Left lobe of liver (tissue), 2 donors: ENCODE measurements at regions not wholly inside any gene's neighbourhood (a gene's known extent, or its start where the extent isn't known, plus 50 kb on each side); places are given as distances from the start of the nearest gene placed in this dataset.
"Not testable (repeated sequence)": the region's sequence is repeated elsewhere in the genome, so short reads cannot be mapped to it uniquely, and the experiment has no call there.

Experiments
- ATAC-seq: fragments of 200-7000 bp; cut with Tn5 transposase; one replicate; pipeline ENCODE4 v1.9.1; 2020; ENCODE audit warnings: mild to moderate bottlenecking, moderate library complexity
- DNase-seq: peaks from one replicate; pipeline ENCODE4 v3.0.0-alpha.2; 2020; ENCODE audit warnings: low spot score
- donor health status: DM: no; HTN: no; CAD: no; lungs with moderate emphysema.
- donor health status: DM: no; HTN: yes; CAD: no.

- not testable (repeated sequence) for ATAC-seq, DNase-seq
Observed at GRCh38 chr16:29312345-29312675, 94.2 kb downstream of the NPIPB11 start.

GRCh38 chr16:29311461-29312344 is 94.8 kb downstream of the NPIPB11 start:
- DNase-seq (no peak), ATAC-seq (no peak)

GRCh38 chr16:29310852-29311314 is 95.6 kb downstream of the NPIPB11 start:
- DNase-seq (peak; percentile 84), ATAC-seq (peak; percentile 88)

GRCh38 chr16:29310243-29310642 is 96.3 kb downstream of the NPIPB11 start:
- not testable (repeated sequence) for ATAC-seq, DNase-seq

- ATAC-seq, result peak; percentile 11
Observed at GRCh38 chr16:29309601-29310000, 96.9 kb downstream of the NPIPB11 start.

GRCh38 chr16:29308644-29309546 is 97.6 kb downstream of the NPIPB11 start:
- DNase-seq, result no peak
- ATAC-seq, result no peak

More at GRCh38 chr16:29309601-29310000, 96.9 kb downstream of the NPIPB11 start:
- not testable (repeated sequence) for DNase-seq

- ATAC-seq (no peak), DNase-seq (no peak)
Observed at GRCh38 chr16:29307598-29308507, 98.7 kb downstream of the NPIPB11 start.

GRCh38 chr16:29306943-29307597 is 99.4 kb downstream of the NPIPB11 start:
- ATAC-seq (no peak), DNase-seq (no peak)

- no peak for DNase-seq
Observed at GRCh38 chr16:29306201-29306600, 100.3 kb downstream of the NPIPB11 start.

GRCh38 chr16:29305018-29305417 is 101.5 kb downstream of the NPIPB11 start:
- DNase-seq, ATAC-seq: not testable (repeated sequence)

More at GRCh38 chr16:29306201-29306600, 100.3 kb downstream of the NPIPB11 start:
- no peak for ATAC-seq

GRCh38 chr16:29304251-29304650 is 102.3 kb downstream of the NPIPB11 start:
- DNase-seq (no peak), ATAC-seq (no peak)

- no peak for ATAC-seq
- DNase-seq, result no peak
Observed at GRCh38 chr16:29303520-29303919, 103.0 kb downstream of the NPIPB11 start.

GRCh38 chr16:29302976-29303375 is 103.5 kb downstream of the NPIPB11 start:
- ATAC-seq, result no peak
- DNase-seq, result no peak

GRCh38 chr16:29302433-29302832 is 104.1 kb downstream of the NPIPB11 start:
- not testable (repeated sequence) for DNase-seq, ATAC-seq

- ATAC-seq, DNase-seq: not testable (repeated sequence)
Observed at GRCh38 chr16:29301662-29302285, 104.7 kb downstream of the NPIPB11 start.

GRCh38 chr16:29300541-29301535 is 105.7 kb downstream of the NPIPB11 start:
- DNase-seq, result not testable (repeated sequence)

GRCh38 chr16:29300030-29300491 is 106.5 kb downstream of the NPIPB11 start:
- DNase-seq, result not testable (repeated sequence)
- ATAC-seq, result peak; percentile 78

More at GRCh38 chr16:29300541-29301535, 105.7 kb downstream of the NPIPB11 start:
- ATAC-seq, result not testable (repeated sequence)

GRCh38 chr16:29298997-29299396 is 107.5 kb downstream of the NPIPB11 start:
- ATAC-seq, DNase-seq: not testable (repeated sequence)
